ENCODE measurements at regions not wholly inside any gene's neighbourhood (a gene's known extent, or its start where the extent isn't known, plus 50 kb on each side); places are given as distances from the start of the nearest gene placed in this dataset.

DNA sequence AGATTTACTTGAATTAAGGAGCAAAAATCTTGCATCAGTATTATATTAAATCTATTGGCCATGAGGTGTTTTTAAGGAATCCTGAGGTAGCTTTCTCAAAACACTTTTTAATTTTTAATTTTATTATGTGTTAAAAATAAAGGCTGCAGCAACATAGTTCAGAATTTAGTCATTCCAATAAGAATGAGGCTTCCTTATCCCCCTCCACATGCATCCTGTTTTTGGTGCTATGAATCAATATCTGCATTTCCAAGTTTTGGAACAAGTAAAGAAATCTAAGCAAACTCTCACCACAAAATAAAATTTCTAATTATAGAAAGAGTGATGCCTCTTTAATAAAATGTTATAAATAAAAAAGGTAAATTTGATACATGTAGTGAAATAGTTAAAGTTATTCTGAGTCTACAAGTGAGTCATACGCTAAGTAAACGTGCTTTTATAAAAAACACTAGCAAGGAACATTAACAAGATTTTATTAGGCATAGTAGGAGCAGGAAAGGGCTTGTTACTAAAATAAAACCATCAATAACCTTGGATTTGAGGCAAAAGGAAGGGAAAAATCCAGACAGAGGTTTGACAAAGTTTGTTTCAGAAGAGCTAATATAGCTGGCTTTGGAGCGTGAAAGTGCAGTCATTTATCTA is 1218.0 kb downstream of the NSUN3 start:
- intact Hi-C loops (cut with DNase I): no loop called here
- Histone ChIP-seq H3K27me3 (no peaks in the 10 kb centered on the region), H3K4me1 (replicated peaks in 1 of 2) (no peaks in the 10 kb centered on the region), H3K27ac (no peak overlapping the region), H3K4me3 (no peak overlapping the region), H3K36me3 (replicated peaks in 1 of 2) (no peaks in the 10 kb centered on the region), H3K9me3 (replicated peaks in 1 of 3) (peaks cover 0 to 3% (median 0%) of the 10 kb centered on the region in 3 donors)
- WGBS, 4 donors: 24 to 34% (median 28%) methylated on average over 3 of the region's 3 CpGs
- TF ChIP-seq POLR2A (IDR thresholded peaks at IDR 0.05): no peak
- TF ChIP-seq, protein P1, sequence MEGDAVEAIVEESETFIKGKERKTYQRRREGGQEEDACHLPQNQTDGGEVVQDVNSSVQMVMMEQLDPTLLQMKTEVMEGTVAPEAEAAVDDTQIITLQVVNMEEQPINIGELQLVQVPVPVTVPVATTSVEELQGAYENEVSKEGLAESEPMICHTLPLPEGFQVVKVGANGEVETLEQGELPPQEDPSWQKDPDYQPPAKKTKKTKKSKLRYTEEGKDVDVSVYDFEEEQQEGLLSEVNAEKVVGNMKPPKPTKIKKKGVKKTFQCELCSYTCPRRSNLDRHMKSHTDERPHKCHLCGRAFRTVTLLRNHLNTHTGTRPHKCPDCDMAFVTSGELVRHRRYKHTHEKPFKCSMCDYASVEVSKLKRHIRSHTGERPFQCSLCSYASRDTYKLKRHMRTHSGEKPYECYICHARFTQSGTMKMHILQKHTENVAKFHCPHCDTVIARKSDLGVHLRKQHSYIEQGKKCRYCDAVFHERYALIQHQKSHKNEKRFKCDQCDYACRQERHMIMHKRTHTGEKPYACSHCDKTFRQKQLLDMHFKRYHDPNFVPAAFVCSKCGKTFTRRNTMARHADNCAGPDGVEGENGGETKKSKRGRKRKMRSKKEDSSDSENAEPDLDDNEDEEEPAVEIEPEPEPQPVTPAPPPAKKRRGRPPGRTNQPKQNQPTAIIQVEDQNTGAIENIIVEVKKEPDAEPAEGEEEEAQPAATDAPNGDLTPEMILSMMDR (IDR thresholded peaks at IDR 0.05): no peak
- no peak for DNase-seq

DNA sequence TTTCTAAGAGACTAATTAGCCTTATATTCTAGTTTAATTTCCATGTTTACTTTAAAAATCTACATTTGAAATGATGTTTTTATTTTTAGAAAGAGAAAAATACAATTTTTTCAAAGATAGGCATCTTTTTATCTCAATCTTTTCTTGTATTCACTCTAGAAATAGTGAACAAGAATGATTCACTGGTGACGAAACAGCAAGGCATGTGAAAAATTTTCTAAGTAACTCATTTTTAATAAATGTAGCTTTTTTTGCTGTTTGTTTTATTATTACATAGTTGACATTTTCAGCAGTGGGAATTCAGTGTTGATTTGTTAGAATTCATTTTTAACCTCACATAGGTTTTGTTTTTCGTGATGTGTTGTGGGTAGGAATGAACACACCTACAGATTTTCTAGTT is 1226.4 kb downstream of the NSUN3 start:
- TF ChIP-seq, protein P1 (IDR thresholded peaks at IDR 0.05): no peak
- no peak for TF ChIP-seq POLR2A (IDR thresholded peaks at IDR 0.05)
- no peak for DNase-seq
- H3K4me1 ChIP-seq (replicated peaks in 1 of 2): no peaks in the 10 kb centered on the region
- no peaks in the 10 kb centered on the region for H3K27me3 ChIP-seq
- no peaks in the 10 kb centered on the region for H3K9me3 ChIP-seq (replicated peaks in 1 of 3)
- WGBS, 4 donors: 68 to 83% (median 78%) methylated on average over 2 of the region's 2 CpGs
- H3K27ac ChIP-seq: no peak overlapping the region
- intact Hi-C loops (cut with DNase I): no loop called here
- no peaks in the 10 kb centered on the region for H3K36me3 ChIP-seq (replicated peaks in 1 of 2)
- H3K4me3 ChIP-seq: no peak overlapping the region

DNA sequence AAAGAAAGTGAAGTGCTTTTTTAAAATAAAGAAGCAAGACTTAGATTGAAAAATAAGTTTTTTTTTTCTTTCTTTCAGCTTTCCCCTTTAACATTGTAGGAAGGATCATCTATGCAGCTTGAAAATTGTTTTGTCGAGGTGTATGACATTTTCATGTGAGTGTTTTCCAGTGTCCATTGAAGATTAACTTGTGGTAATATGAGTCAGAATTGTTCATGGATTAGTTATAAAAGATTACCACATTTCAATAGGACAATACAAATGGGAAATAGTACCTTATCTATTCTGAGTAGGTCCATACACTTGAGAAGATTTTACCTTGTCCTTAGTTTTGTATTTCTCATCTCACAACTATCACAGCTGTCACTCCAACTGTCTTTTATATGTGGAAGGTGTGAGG is 1234.7 kb downstream of the NSUN3 start:
- DNase-seq: no peak
- intact Hi-C loops (cut with DNase I): no loop called here
- no peak for TF ChIP-seq POLR2A (IDR thresholded peaks at IDR 0.05)
- TF ChIP-seq, protein P1 (IDR thresholded peaks at IDR 0.05): no peak
- 68 to 84% (median 79%) methylated on average over 1 of the region's 1 CpG for WGBS, 4 donors
- Histone ChIP-seq H3K4me3 (no peak overlapping the region), H3K36me3 (replicated peaks in 1 of 2) (no peaks in the 10 kb centered on the region), H3K27ac (no peak overlapping the region), H3K4me1 (replicated peaks in 1 of 2) (no peaks in the 10 kb centered on the region), H3K9me3 (replicated peaks in 1 of 3) (no peaks in the 10 kb centered on the region), H3K27me3 (no peaks in the 10 kb centered on the region)

DNA sequence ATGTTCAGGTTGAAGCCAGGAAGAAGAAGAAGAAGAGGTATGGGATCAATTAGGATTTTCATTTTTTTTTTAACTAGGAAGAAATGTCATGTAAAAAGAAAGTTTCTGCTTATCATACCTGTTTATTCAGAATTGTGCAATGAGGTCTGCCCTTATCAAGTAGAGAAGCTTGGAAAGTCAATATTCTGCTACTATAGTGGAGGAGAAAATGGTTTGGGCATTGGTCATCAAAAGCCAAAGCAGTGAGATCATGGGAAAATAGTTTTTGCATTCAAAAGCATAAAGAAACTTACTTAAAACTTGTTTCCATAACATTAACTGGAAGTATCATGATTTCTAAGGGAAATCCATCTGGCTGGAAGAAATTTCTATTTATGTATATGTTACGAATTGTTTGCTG is 1239.2 kb downstream of the NSUN3 start:
- H3K9me3 ChIP-seq (replicated peaks in 1 of 3): no peaks in the 10 kb centered on the region
- WGBS, 4 donors: 45 to 71% (median 59%) methylated on average over 1 of the region's 1 CpG
- TF ChIP-seq POLR2A (IDR thresholded peaks at IDR 0.05): no peak
- TF ChIP-seq, protein P1 (IDR thresholded peaks at IDR 0.05): no peak

More for the DNA sequence above, 1239.2 kb downstream of the NSUN3 start:
- Histone ChIP-seq H3K27me3 (no peaks in the 10 kb centered on the region), H3K27ac (no peak overlapping the region), H3K4me1 (replicated peaks in 1 of 2) (no peaks in the 10 kb centered on the region), H3K4me3 (no peak overlapping the region), H3K36me3 (replicated peaks in 1 of 2) (no peaks in the 10 kb centered on the region)
- no peak for DNase-seq
- intact Hi-C loops (cut with DNase I): no loop called here
